ENCODE measurements at regions not wholly inside any gene's neighbourhood (a gene's known extent, or its start where the extent isn't known, plus 50 kb on each side); places are given as distances from the start of the nearest gene placed in this dataset.

GRCh38 chr20:12925863-12926793 lies 82.6 kb upstream of the SPTLC3 start (continued):
- TF ChIP-seq CHD7 (IDR thresholded peaks at IDR 0.05; ENCODE audit: insufficient replicate concordance, low read length): no peak

Measured in H1 (cell line).